H1 (cell line): ENCODE measurements at regions not wholly inside any gene's neighbourhood (a gene's known extent, or its start where the extent isn't known, plus 50 kb on each side); places are given as distances from the start of the nearest gene placed in this dataset.

ENCODE experiments used
- CTCF ChIP-seq, 3 experiments: IDR thresholded peaks; 1 replicate in 2 of 3; 2 replicates in 1 of 3; pipeline versions ENCODE4 v1.5.1 to v1.6.1; 2011; ENCODE audit warnings: low read length in 3 of 3, mild to moderate bottlenecking in 3 of 3, inconsistent platforms in 2 of 3, low read depth in 1 of 3, moderate library complexity in 1 of 3; ENCODE audit not compliant: insufficient read depth in 1 of 3; ENCODE audit errors: control extremely low read depth in 1 of 3
- EZH2 ChIP-seq: fragments of 200-600 bp; sonication (generic); IDR thresholded peaks from 2 replicates; pipeline ENCODE4 v1.7.1; 2012; ENCODE audit warnings: low read depth, mild to moderate bottlenecking, moderate library complexity, low read length, inconsistent platforms; ENCODE audit not compliant: severe bottlenecking
- JUN ChIP-seq: IDR thresholded peaks from 2 replicates; pipeline ENCODE4 v1.6.1; 2011; ENCODE audit warnings: low read depth, mild to moderate bottlenecking, improper control_type of control experiment, low read length
- JUND ChIP-seq: IDR thresholded peaks from 2 replicates; pipeline ENCODE4 v1.6.1; 2011; ENCODE audit warnings: mild to moderate bottlenecking, improper control_type of control experiment, low read length
- POLR2A ChIP-seq, 2 experiments: IDR thresholded peaks; 1 replicate in 1 of 2; 2 replicates in 1 of 2; pipeline ENCODE4 v1.6.1; 2011; ENCODE audit warnings: low read depth in 2 of 2, low read length in 2 of 2, mild to moderate bottlenecking in 2 of 2; ENCODE audit errors: control extremely low read depth in 1 of 2
- RAD21 ChIP-seq, 2 experiments: IDR thresholded peaks in 1 of 2; conservative IDR thresholded peaks in 1 of 2; 2 replicates each; pipeline ENCODE4 v1.6.1; 2011; ENCODE audit warnings: low read depth in 2 of 2, low read length in 2 of 2, improper control_type of control experiment in 1 of 2, inconsistent platforms in 1 of 2, mild to moderate bottlenecking in 1 of 2, moderate library complexity in 1 of 2
- ZNF274 ChIP-seq: IDR thresholded peaks from 2 replicates; pipeline ENCODE4 v1.7.0; 2012; ENCODE audit warnings: low read length, borderline replicate concordance; ENCODE audit errors: extremely low read depth

DNA sequence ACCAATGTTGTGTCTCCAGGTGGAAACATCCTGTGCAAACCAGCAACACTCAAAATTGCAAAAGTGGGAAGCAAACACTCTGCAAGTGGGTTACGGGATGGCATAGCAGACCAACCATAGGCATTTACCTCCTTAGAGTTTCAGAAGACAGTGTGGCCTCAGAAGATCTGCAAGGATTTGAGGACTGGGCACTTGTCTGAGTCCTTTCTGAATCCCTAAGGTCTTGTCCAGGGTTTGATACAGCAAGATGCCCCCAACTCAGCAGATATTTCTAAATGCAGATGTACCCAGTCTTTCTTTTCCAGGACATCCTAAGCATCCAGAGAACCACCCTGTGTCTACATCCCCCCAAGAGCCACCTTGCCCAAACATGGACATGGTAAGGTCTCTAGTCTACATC lies 51.7 kb upstream of the SHANK2 start:
- TF ChIP-seq JUND = no peak
- no peak for TF ChIP-seq RAD21 (IDR thresholded peaks at IDR 0.05 in 1 of 2, conservative IDR thresholded peaks at IDR 0.05 in 1 of 2; ENCODE audit: low read depth in 2 of 2, low read length in 2 of 2)
- no peak for TF ChIP-seq CTCF (IDR thresholded peaks at IDR 0.05; ENCODE audit: control extremely low read depth in 1 of 3, insufficient read depth in 1 of 3, low read depth in 1 of 3, low read length in 3 of 3)
- no peak for TF ChIP-seq POLR2A (IDR thresholded peaks at IDR 0.05; ENCODE audit: control extremely low read depth in 1 of 2, low read depth in 2 of 2, low read length in 2 of 2)
- TF ChIP-seq JUN = no peak
- no peak for TF ChIP-seq EZH2
- TF ChIP-seq ZNF274 = no peak
